H1 (cell line): ENCODE measurements at regions not wholly inside any gene's neighbourhood (a gene's known extent, or its start where the extent isn't known, plus 50 kb on each side); places are given as distances from the start of the nearest gene placed in this dataset.

Experiments used
- CTCF ChIA-PET: fragments of 300-600 bp; sonication (Branson Sonifier 250); formaldehyde crosslinking; loops from one replicate; lab custom pipeline; 2021; ENCODE audit not compliant: partially characterized antibody; lab: Charles Lee
- POLR2A ChIA-PET: fragments of 300-600 bp; sonication (Branson Sonifier 250); formaldehyde crosslinking; loops from one replicate; lab custom pipeline; 2021; ENCODE audit warnings: inconsistent platforms; ENCODE audit not compliant: partially characterized antibody; lab: Charles Lee
- DNase-seq, 2 experiments: peaks; one replicate each; pipeline versions ENCODE4 v3.0.0 to v3.0.0-alpha.2; 2010 to 2022; ENCODE audit warnings: low spot score in 2 of 2, low read depth in 1 of 2, mixed read lengths in 1 of 2
- FAIRE-seq: peaks from 2 replicates; lab custom pipeline; 2011; peaks lifted over from hg19 to GRCh38; lab: Jason Lieb, UNC
- H2AFZ ChIP-seq: 2 replicates; pipeline ENCODE4 v1.8.1; 2012; ENCODE audit warnings: low read length, inconsistent platforms
- H2AK5ac ChIP-seq: 2 replicates; pipeline ENCODE4 v1.6.1; 2013; ENCODE audit warnings: low read depth, low read length
- H2BK120ac ChIP-seq: replicated peaks from 2 replicates; pipeline ENCODE3; 2013; ENCODE audit warnings: low read depth, low read length, inconsistent platforms
- H2BK12ac ChIP-seq: 2 replicates; pipeline ENCODE4 v1.6.1; 2013; ENCODE audit warnings: low read depth, low read length
- H2BK15ac ChIP-seq: 2 replicates; pipeline ENCODE4 v1.6.1; 2013; ENCODE audit warnings: low read length
- H2BK20ac ChIP-seq: 2 replicates; pipeline ENCODE4 v1.6.1; 2013; ENCODE audit warnings: low read length
- H2BK5ac ChIP-seq: 2 replicates; pipeline ENCODE4 v1.6.1; 2013; ENCODE audit warnings: low read depth, low read length
- H3K14ac ChIP-seq: 2 replicates; pipeline ENCODE4 v1.6.1; 2013; ENCODE audit warnings: inconsistent platforms; ENCODE audit not compliant: insufficient read length
- H3K18ac ChIP-seq: 2 replicates; pipeline ENCODE4 v1.6.1; 2013; ENCODE audit warnings: low read length; ENCODE audit errors: extremely low read depth
- H3K23ac ChIP-seq: 2 replicates; pipeline ENCODE4 v1.6.1; 2013; ENCODE audit warnings: inconsistent platforms; ENCODE audit not compliant: insufficient read length
- H3K23me2 ChIP-seq: 2 replicates; pipeline ENCODE4 v1.6.1; 2013; ENCODE audit warnings: low read depth, low read length
- H3K27ac ChIP-seq: 2 replicates; pipeline ENCODE4 v1.6.1; 2011; ENCODE audit warnings: low read depth, low read length, inconsistent platforms
- H3K27me3 ChIP-seq, 4 experiments: replicated peaks in 1 of 4; 1 replicate in 1 of 4; 2 replicates in 3 of 4; pipeline versions ENCODE4 v1.6.1 to v1.8.1; 2011 to 2013; ENCODE audit warnings: low read length in 3 of 4, mild to moderate bottlenecking in 3 of 4, inconsistent platforms in 2 of 4, mixed read lengths in 2 of 4, moderate library complexity in 1 of 4; ENCODE audit not compliant: control insufficient read depth in 3 of 4, insufficient read depth in 3 of 4; ENCODE audit errors: extremely low read depth in 1 of 4
- H3K36me3 ChIP-seq, 4 experiments: 2 replicates each; pipeline versions ENCODE4 v1.6.1 to v1.8.1; 2011 to 2013; ENCODE audit warnings: mild to moderate bottlenecking in 4 of 4, low read length in 3 of 4, moderate library complexity in 2 of 4, control low read depth in 1 of 4, inconsistent platforms in 1 of 4; ENCODE audit not compliant: insufficient read depth in 4 of 4, control insufficient read depth in 2 of 4
- H3K4ac ChIP-seq: replicated peaks from 2 replicates; pipeline ENCODE3; 2013; ENCODE audit warnings: low read length, low read depth, mixed read lengths, inconsistent platforms; ENCODE audit not compliant: insufficient read length
- H3K4me1 ChIP-seq, 4 experiments: replicated peaks in 1 of 4; 1 replicate in 1 of 4; 2 replicates in 3 of 4; pipeline versions ENCODE4 v1.6.1 to v1.8.1; 2011 to 2013; ENCODE audit warnings: low read length in 3 of 4, inconsistent platforms in 2 of 4, mixed read lengths in 1 of 4; ENCODE audit not compliant: insufficient read depth in 4 of 4, control insufficient read depth in 3 of 4
- H3K4me2 ChIP-seq, 2 experiments: 2 replicates each; pipeline versions ENCODE4 v1.6.1 to v1.8.1; 2011 to 2013; ENCODE audit warnings: low read depth in 2 of 2, low read length in 2 of 2, control low read depth in 1 of 2, inconsistent platforms in 1 of 2, mild to moderate bottlenecking in 1 of 2; ENCODE audit not compliant: insufficient read depth in 1 of 2
- H3K4me3 ChIP-seq, 4 experiments: fragments of 200-600, 300-600 bp in 1 of 4; sonication (generic), shearing (Covaris generic), sonication (Bioruptor Twin) in 1 of 4; 2 replicates each; pipeline versions ENCODE4 v1.5.1 to v1.8.1; 2011 to 2016; ENCODE audit warnings: low read length in 4 of 4, low read depth in 3 of 4, control low read depth in 2 of 4, inconsistent platforms in 2 of 4, mild to moderate bottlenecking in 2 of 4, mixed read lengths in 1 of 4, moderate library complexity in 1 of 4; ENCODE audit not compliant: insufficient read depth in 2 of 4; ENCODE audit errors: extremely low read depth in 1 of 4
- H3K56ac ChIP-seq: replicated peaks from 2 replicates; pipeline ENCODE3; 2013; ENCODE audit warnings: low read depth, mild to moderate bottlenecking, mixed read lengths, low read length, inconsistent platforms; ENCODE audit not compliant: insufficient read length
- H3K79me1 ChIP-seq: 2 replicates; pipeline ENCODE4 v1.6.1; 2013; ENCODE audit warnings: low read depth, low read length, control low read depth
- H3K79me2 ChIP-seq, 2 experiments: 2 replicates each; pipeline versions ENCODE4 v1.6.1 to v1.8.1; 2012 to 2013; ENCODE audit warnings: low read length in 2 of 2, mild to moderate bottlenecking in 2 of 2, inconsistent platforms in 1 of 2; ENCODE audit not compliant: insufficient read depth in 2 of 2, control insufficient read depth in 1 of 2
- H3K9ac ChIP-seq, 4 experiments: replicated peaks in 1 of 4; 1 replicate in 1 of 4; 2 replicates in 3 of 4; pipeline versions ENCODE4 v1.6.1 to v1.8.1; 2011 to 2013; ENCODE audit warnings: low read depth in 3 of 4, low read length in 3 of 4, control low read depth in 2 of 4, mild to moderate bottlenecking in 2 of 4, moderate library complexity in 2 of 4, inconsistent platforms in 1 of 4; ENCODE audit errors: extremely low read depth in 1 of 4
- H3K9me3 ChIP-seq, 2 experiments: 2 replicates each; pipeline versions ENCODE4 v1.6.1 to v1.8.1; 2012 to 2013; ENCODE audit warnings: mild to moderate bottlenecking in 2 of 2, moderate library complexity in 2 of 2, control low read depth in 1 of 2, inconsistent platforms in 1 of 2, low read depth in 1 of 2, low read length in 1 of 2, mixed read lengths in 1 of 2; ENCODE audit not compliant: insufficient read depth in 2 of 2
- H4K20me1 ChIP-seq, 2 experiments: replicated peaks in 1 of 2; 2 replicates each; pipeline versions ENCODE3 to v1.8.1; 2011 to 2013; ENCODE audit warnings: inconsistent platforms in 2 of 2, low read length in 2 of 2, mild to moderate bottlenecking in 1 of 2; ENCODE audit not compliant: insufficient read depth in 2 of 2, control insufficient read depth in 1 of 2
- H4K5ac ChIP-seq: 2 replicates; pipeline ENCODE4 v1.6.1; 2013; ENCODE audit warnings: low read length, low read depth, mixed read lengths, inconsistent platforms; ENCODE audit not compliant: insufficient read length
- H4K8ac ChIP-seq: 2 replicates; pipeline ENCODE4 v1.8.0; 2013; ENCODE audit warnings: mild to moderate bottlenecking, moderate library complexity, low read length, inconsistent platforms; ENCODE audit not compliant: insufficient read depth; ENCODE audit errors: extremely low read depth
- H4K91ac ChIP-seq: replicated peaks from 2 replicates; pipeline ENCODE3; 2013; ENCODE audit warnings: low read length, mixed read lengths, inconsistent platforms; ENCODE audit not compliant: insufficient read length
- BACH1 ChIP-seq: IDR thresholded peaks from 2 replicates; pipeline ENCODE4 v1.6.1; 2012; ENCODE audit warnings: low read length, improper control_type of control experiment
- CBX8 ChIP-seq: fragments of 300-800, 300-1000 bp; sonication (generic); IDR thresholded peaks from 2 replicates; pipeline ENCODE4 v1.7.1; 2016; ENCODE audit warnings: low read depth, low read length, borderline replicate concordance
- CEBPB ChIP-seq: IDR thresholded peaks from 2 replicates; pipeline ENCODE4 v1.6.1; 2012; ENCODE audit warnings: low read depth, low read length
- CHD2 ChIP-seq: IDR thresholded peaks from 2 replicates; pipeline ENCODE4 v1.6.1; 2012; ENCODE audit warnings: low read length, improper control_type of control experiment
- EP300 ChIP-seq, 2 experiments: IDR thresholded peaks; 1 replicate in 1 of 2; 2 replicates in 1 of 2; pipeline ENCODE4 v1.6.1; 2011 to 2012; ENCODE audit warnings: low read depth in 2 of 2, low read length in 2 of 2, mild to moderate bottlenecking in 2 of 2, borderline replicate concordance in 1 of 2, inconsistent platforms in 1 of 2, moderate library complexity in 1 of 2
- FOSL1 ChIP-seq: IDR thresholded peaks from 2 replicates; pipeline ENCODE4 v1.6.1; 2011; ENCODE audit warnings: mild to moderate bottlenecking, low read depth, low read length, moderate library complexity; ENCODE audit not compliant: insufficient read depth
- JUND ChIP-seq: IDR thresholded peaks from 2 replicates; pipeline ENCODE4 v1.6.1; 2011; ENCODE audit warnings: mild to moderate bottlenecking, improper control_type of control experiment, low read length
- MAFK ChIP-seq: IDR thresholded peaks from 2 replicates; pipeline ENCODE4 v1.6.1; 2012; ENCODE audit warnings: low read depth, mild to moderate bottlenecking, improper control_type of control experiment, low read length
- POLR2A ChIP-seq, 2 experiments: IDR thresholded peaks; 1 replicate in 1 of 2; 2 replicates in 1 of 2; pipeline ENCODE4 v1.6.1; 2011; ENCODE audit warnings: low read depth in 2 of 2, low read length in 2 of 2, mild to moderate bottlenecking in 2 of 2; ENCODE audit errors: control extremely low read depth in 1 of 2
- RFX5 ChIP-seq: IDR thresholded peaks from 2 replicates; pipeline ENCODE4 v1.6.1; 2011; ENCODE audit warnings: low read depth, low read length, improper control_type of control experiment, borderline replicate concordance
- SIX5 ChIP-seq: IDR thresholded peaks from 2 replicates; pipeline ENCODE4 v1.6.1; 2011; ENCODE audit warnings: mild to moderate bottlenecking, low read depth, low read length
- SRF ChIP-seq: IDR thresholded peaks from 2 replicates; pipeline ENCODE4 v1.6.1; 2011; ENCODE audit warnings: mild to moderate bottlenecking, low read depth, low read length, moderate library complexity
- TEAD4 ChIP-seq: IDR thresholded peaks from 2 replicates; pipeline ENCODE4 v1.6.1; 2012; ENCODE audit warnings: low read depth, low read length, inconsistent platforms, mixed read lengths
- WGBS, 2 experiments: shearing (Covaris generic) in 1 of 2; methylation state at CpG; one replicate each; pipeline versions ENCODE4 v1.1.6 to v1.1.7; 2013 to 2015; ENCODE audit warnings: low lambda C conversion rate in 2 of 2, mixed read lengths in 2 of 2, inconsistent platforms in 1 of 2, low coverage in 1 of 2, missing lambda C conversion rate in 1 of 2; ENCODE audit not compliant: insufficient replicate concordance in 2 of 2, insufficient coverage in 1 of 2, insufficient read length in 1 of 2; ENCODE audit errors: extremely low coverage in 1 of 2, missing lambda C conversion rate in 1 of 2; 5-methylcytosine and 5-hydroxymethylcytosine counted together

DNA sequence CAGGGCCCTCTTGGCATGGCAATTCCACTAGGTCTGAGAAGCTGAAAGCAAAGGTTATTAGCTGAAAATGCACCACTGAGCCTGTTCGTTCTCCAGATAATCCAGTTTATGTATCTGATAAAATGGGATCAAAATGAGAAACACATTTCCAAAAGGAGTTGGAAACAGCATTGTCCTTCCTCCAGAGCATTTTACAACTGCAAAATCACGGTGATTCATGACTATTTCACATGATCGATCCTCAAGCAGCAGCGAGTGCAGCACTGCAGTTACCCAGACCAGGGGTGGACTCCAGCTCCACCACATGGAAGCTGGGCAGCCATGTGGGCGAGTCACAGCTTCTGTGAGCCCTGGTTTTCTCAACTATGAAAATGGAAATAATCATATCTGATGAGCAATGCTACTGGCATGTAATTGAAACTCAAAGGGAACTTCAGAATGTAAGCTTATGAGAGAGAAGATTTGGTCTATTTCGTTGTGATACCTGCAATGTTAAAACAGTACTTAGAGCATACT is 78.7 kb upstream of the MSX1 start:
- H3K9me3 ChIP-seq: 0 out of 4 replicates have a peak, but pooled peaks cover 0 to 2% of the 10 kb centered on the region in 2 experiments
- no peaks in the 10 kb centered on the region for H3K36me3 ChIP-seq
- 87% methylated on average over 6 of the region's 6 CpGs; no CpG with 5 or more reads in 1 of the 2 experiments for WGBS, 2 experiments
- no peak overlapping the region for H4K8ac ChIP-seq
- H3K4me1 ChIP-seq: peaks cover 0 to 16% (median 0%) of the 10 kb centered on the region in 4 experiments; a peak in 1 of 7 replicates
- H3K4me3 ChIP-seq: no peak overlapping the region
- H2BK15ac ChIP-seq: no peak overlapping the region
- H2BK5ac ChIP-seq: no peak overlapping the region
- H2BK12ac ChIP-seq: no peak overlapping the region
- FAIRE-seq (no peak), DNase-seq (no peak)
- no peaks in the 10 kb centered on the region for H3K23me2 ChIP-seq
- H2BK20ac ChIP-seq: no peak overlapping the region
- TF ChIP-seq POLR2A (IDR thresholded peaks at IDR 0.05; ENCODE audit: control extremely low read depth in 1 of 2, low read depth in 2 of 2, low read length in 2 of 2) (no peak), RFX5 (no peak), BACH1 (no peak), CBX8 (no peak), SIX5 (no peak), SRF (no peak), EP300 (IDR thresholded peaks at IDR 0.05; ENCODE audit: borderline replicate concordance in 1 of 2, low read depth in 2 of 2, low read length in 2 of 2) (no peak), CHD2 (no peak), MAFK (no peak), TEAD4 (no peak), FOSL1 (no peak), JUND (no peak), CEBPB (no peak)
- no peak overlapping the region for H4K5ac ChIP-seq
- H3K27me3 ChIP-seq: peaks cover 0 to 2% (median 0%) of the 10 kb centered on the region in 4 experiments; a peak in 1 of 7 replicates
- H3K14ac ChIP-seq: no peak overlapping the region
- H3K79me2 ChIP-seq: no peaks in the 10 kb centered on the region
- H4K20me1 ChIP-seq: peaks cover 0 to 2% of the 10 kb centered on the region in 2 experiments
- H3K4me2 ChIP-seq: no peak overlapping the region
- H3K9ac ChIP-seq: no peak overlapping the region
- POLR2A ChIA-PET: no interaction called here
- H3K79me1 ChIP-seq: no peaks in the 10 kb centered on the region
- no peak overlapping the region for H3K4ac ChIP-seq
- no peak overlapping the region for H3K27ac ChIP-seq
- no peak overlapping the region for H3K18ac ChIP-seq
- H3K56ac ChIP-seq: no peak overlapping the region
- CTCF ChIA-PET: interaction anchor here (1.0 to 1.8 kb wide), 3 partner anchors 19 to 216 kb away, joined by 5 to 6 read pairs (median 5); no protein-coding TSS in a partner anchor
- no peak overlapping the region for H2AFZ ChIP-seq
- no peak overlapping the region for H2BK120ac ChIP-seq
- no peak overlapping the region for H2AK5ac ChIP-seq
- no peak overlapping the region for H4K91ac ChIP-seq
- no peak overlapping the region for H3K23ac ChIP-seq
